IMR-90 (cell line): ENCODE measurements at regions not wholly inside any gene's neighbourhood (a gene's known extent, or its start where the extent isn't known, plus 50 kb on each side); places are given as distances from the start of the nearest gene placed in this dataset.

ENCODE experiments used
- ATAC-seq: fragments of 200-7000 bp; cut with Tn5 transposase; 2 replicates; pipeline ENCODE4 v1.9.1; 2020; ENCODE audit warnings: low read depth, mild to moderate bottlenecking, moderate library complexity
- BruUV-seq: library from RNA; stranded (reverse); fragments of 400-500 nt; replicated peaks from 2 replicates; lab custom pipeline; 2021; lab: Mats Ljungman, UMichigan
- CTCF ChIA-PET: fragments of 300-600 bp; formaldehyde crosslinking; extraction: SDS; loops from one replicate; lab custom pipeline; 2021; ENCODE audit warnings: antibody characterized with exemption; lab: Yijun Ruan, JAX
- POLR2A ChIA-PET: fragments of 300-600 bp; sonication (Branson Sonifier 250); formaldehyde crosslinking; loops from one replicate; lab custom pipeline; 2022; ENCODE audit warnings: antibody characterized with exemption; ENCODE audit not compliant: unreplicated experiment; lab: Charles Lee
- DNase-seq: peaks from one replicate; pipeline ENCODE4 v3.0.0; 2013
- H2AFZ ChIP-seq: replicated peaks from 2 replicates; pipeline ENCODE3; 2013; ENCODE audit warnings: low read length, mild to moderate bottlenecking; ENCODE audit not compliant: poor library complexity
- H2AK5ac ChIP-seq: 2 replicates; pipeline ENCODE4 v1.6.1; 2013; ENCODE audit warnings: low read depth, low read length, inconsistent platforms
- H2AK9ac ChIP-seq: replicated peaks from 2 replicates; pipeline ENCODE3; 2013; ENCODE audit warnings: mild to moderate bottlenecking, low read depth, low read length, moderate library complexity; ENCODE audit not compliant: poor library complexity
- H2BK120ac ChIP-seq: 2 replicates; pipeline ENCODE4 v1.6.1; 2013; ENCODE audit warnings: low read depth, low read length, inconsistent platforms
- H2BK15ac ChIP-seq: 3 replicates; pipeline ENCODE4 v1.6.1; 2013; ENCODE audit warnings: low read depth, low read length, inconsistent platforms
- H2BK20ac ChIP-seq: 2 replicates; pipeline ENCODE4 v1.6.1; 2013; ENCODE audit warnings: low read depth, mild to moderate bottlenecking, inconsistent platforms, low read length, moderate library complexity
- H2BK5ac ChIP-seq: 2 replicates; pipeline ENCODE4 v1.6.1; 2013; ENCODE audit warnings: mild to moderate bottlenecking, low read depth, low read length, inconsistent platforms; ENCODE audit not compliant: poor library complexity, severe bottlenecking
- H3K14ac ChIP-seq: replicated peaks from 2 replicates; pipeline ENCODE4 v1.6.1; 2013; ENCODE audit warnings: low read depth, low read length, inconsistent platforms
- H3K18ac ChIP-seq: 2 replicates; pipeline ENCODE4 v1.6.1; 2013; ENCODE audit warnings: low read depth, low read length, control low read depth
- H3K23ac ChIP-seq: 2 replicates; pipeline ENCODE4 v1.6.1; 2013; ENCODE audit warnings: low read depth, low read length, inconsistent platforms
- H3K27ac ChIP-seq: 2 replicates; pipeline ENCODE4 v1.5.1; 2013; ENCODE audit warnings: mild to moderate bottlenecking, control low read depth, low read length; ENCODE audit not compliant: insufficient read depth
- H3K27me3 ChIP-seq: 2 replicates; pipeline ENCODE4 v1.6.1; 2013; ENCODE audit warnings: low read length; ENCODE audit not compliant: control insufficient read depth, insufficient read depth
- H3K36me3 ChIP-seq: 2 replicates; pipeline ENCODE4 v1.6.1; 2013; ENCODE audit warnings: low read length, mixed read lengths; ENCODE audit not compliant: control insufficient read depth, insufficient read depth
- H3K4ac ChIP-seq: 2 replicates; pipeline ENCODE4 v1.6.1; 2013; ENCODE audit warnings: low read depth, low read length, inconsistent platforms
- H3K4me1 ChIP-seq: 2 replicates; pipeline ENCODE4 v1.6.1; 2013; ENCODE audit warnings: low read length, mixed read lengths; ENCODE audit not compliant: control insufficient read depth, insufficient read depth
- H3K4me2 ChIP-seq: 2 replicates; pipeline ENCODE4 v1.6.1; 2013; ENCODE audit warnings: low read depth, mild to moderate bottlenecking, control low read depth, low read length, moderate library complexity
- H3K4me3 ChIP-seq: 2 replicates; pipeline ENCODE4 v1.5.1; 2013; ENCODE audit warnings: low read depth, mild to moderate bottlenecking, control low read depth, low read length, moderate library complexity; ENCODE audit not compliant: insufficient read depth
- H3K56ac ChIP-seq: 2 replicates; pipeline ENCODE4 v1.6.1; 2013; ENCODE audit warnings: low read length, inconsistent platforms; ENCODE audit not compliant: insufficient read depth; ENCODE audit errors: extremely low read depth
- H3K79me1 ChIP-seq, 2 experiments: 2 replicates each; pipeline ENCODE4 v1.6.1; 2013; ENCODE audit warnings: low read length in 2 of 2, inconsistent platforms in 1 of 2, low read depth in 1 of 2
- H3K9ac ChIP-seq: 2 replicates; pipeline ENCODE4 v1.6.1; 2013; ENCODE audit warnings: low read depth, low read length, control low read depth
- H3K9me1 ChIP-seq: 2 replicates; pipeline ENCODE4 v1.6.1; 2013; ENCODE audit warnings: low read length, inconsistent platforms; ENCODE audit not compliant: insufficient read depth
- H3K9me3 ChIP-seq: 2 replicates; pipeline ENCODE4 v1.6.1; 2013; ENCODE audit warnings: low read length; ENCODE audit not compliant: control insufficient read depth, insufficient read depth
- H4K20me1 ChIP-seq: 2 replicates; pipeline ENCODE4 v1.6.1; 2013; ENCODE audit warnings: low read length, inconsistent platforms; ENCODE audit not compliant: insufficient read depth
- H4K5ac ChIP-seq: 2 replicates; pipeline ENCODE4 v1.6.1; 2013; ENCODE audit warnings: mild to moderate bottlenecking, low read depth, low read length, control low read depth
- H4K8ac ChIP-seq, 2 experiments: 2 replicates each; pipeline ENCODE4 v1.6.1; 2013; ENCODE audit warnings: low read depth in 2 of 2, low read length in 2 of 2, control low read depth in 1 of 2, inconsistent platforms in 1 of 2
- H4K91ac ChIP-seq: 2 replicates; pipeline ENCODE4 v1.6.1; 2013; ENCODE audit warnings: low read depth, low read length, inconsistent platforms; ENCODE audit not compliant: insufficient read depth
- BHLHE40 ChIP-seq: fragments of 150-350 bp; IDR thresholded peaks from 2 replicates; pipeline ENCODE4 v1.6.1; 2016; ENCODE audit warnings: mild to moderate bottlenecking, low read depth, low read length
- CEBPB ChIP-seq: IDR thresholded peaks from 2 replicates; pipeline ENCODE4 v1.6.1; 2012; ENCODE audit warnings: low read depth, low read length, improper control_type of control experiment
- CHD1 ChIP-seq: IDR thresholded peaks from 2 replicates; pipeline ENCODE4 v1.6.1; 2012; ENCODE audit warnings: low read depth, low read length, improper control_type of control experiment
- ELK1 ChIP-seq: fragments of 150-350 bp; IDR thresholded peaks from 2 replicates; pipeline ENCODE4 v1.6.1; 2016; ENCODE audit warnings: low read depth, mild to moderate bottlenecking, low read length, moderate library complexity, borderline replicate concordance
- MAFK ChIP-seq: IDR thresholded peaks from 2 replicates; pipeline ENCODE4 v1.6.1; 2012; ENCODE audit warnings: low read depth, low read length, improper control_type of control experiment
- MAZ ChIP-seq: IDR thresholded peaks from 2 replicates; pipeline ENCODE4 v1.6.1; 2012; ENCODE audit warnings: low read depth, mild to moderate bottlenecking, low read length, improper control_type of control experiment, moderate library complexity, borderline replicate concordance
- MXI1 ChIP-seq: IDR thresholded peaks from 2 replicates; pipeline ENCODE4 v1.6.1; 2012; ENCODE audit warnings: low read depth, mild to moderate bottlenecking, low read length, moderate library complexity, borderline replicate concordance
- NFE2L2 ChIP-seq: fragments of 150-350 bp; IDR thresholded peaks from 2 replicates; pipeline ENCODE4 v1.6.1; 2016; ENCODE audit warnings: low read depth, mild to moderate bottlenecking, low read length
- RAD21 ChIP-seq: IDR thresholded peaks from 2 replicates; pipeline ENCODE4 v1.6.1; 2012; ENCODE audit warnings: low read length, improper control_type of control experiment
- RFX5 ChIP-seq: IDR thresholded peaks from 2 replicates; pipeline ENCODE4 v1.8.0; 2012; ENCODE audit warnings: low read depth, mild to moderate bottlenecking, low read length, moderate library complexity
- SMC3 ChIP-seq: fragments of 150-350 bp; IDR thresholded peaks from 2 replicates; pipeline ENCODE4 v1.6.1; 2016; ENCODE audit warnings: low read depth, mild to moderate bottlenecking, antibody characterized with exemption, low read length, moderate library complexity
- USF2 ChIP-seq: fragments of 150-350 bp; IDR thresholded peaks from 2 replicates; pipeline ENCODE4 v1.6.1; 2017; ENCODE audit warnings: mild to moderate bottlenecking, antibody characterized with exemption, low read length, low read depth
- WGBS, 2 experiments: methylation state at CpG; one replicate each; pipeline versions ENCODE4 v1.1.5 to v1.1.7; 2013; ENCODE audit warnings: missing lambda C conversion rate in 2 of 2; ENCODE audit not compliant: insufficient read length in 1 of 2; ENCODE audit errors: extremely low coverage in 2 of 2; 5-methylcytosine and 5-hydroxymethylcytosine counted together
- dilution Hi-C: fragments of 300-500 bp; cut with HindIII; formaldehyde crosslinking; loops from one replicate; pipeline ENCODE4 v1.14.3; 2018; ENCODE audit warnings: low sequenced_read_pairs; ENCODE audit not compliant: unreplicated experiment
- in situ Hi-C: fragments of 300-500 bp; cut with MboI; formaldehyde crosslinking; loops from 3 replicates; pipeline ENCODE4 v1.14.3; 2019; ENCODE audit warnings: low sequenced_read_pairs, inconsistent platforms, mixed read lengths
- intact Hi-C: fragments of 100-400 bp; cut with micrococcal nuclease; formaldehyde crosslinking; loops from 2 replicates; pipeline ENCODE4 v1.10.0; 2022

GRCh38 chr5:92734211-92734940 lies 846.6 kb downstream of the NR2F1-AS1 start:
- no peak overlapping the region for H2AFZ ChIP-seq
- H3K27ac ChIP-seq, result no peak overlapping the region
- no peak overlapping the region for H2BK5ac ChIP-seq
- H2AK9ac ChIP-seq, result no peak overlapping the region
- H4K91ac ChIP-seq, result no peak overlapping the region
- ATAC-seq (no peak), DNase-seq (no peak)
- no peak overlapping the region for H3K9ac ChIP-seq
- H2BK15ac ChIP-seq, result no peak overlapping the region
- TF ChIP-seq RAD21, result no peak
- TF ChIP-seq RFX5, result no peak
- no peak for TF ChIP-seq NFE2L2
- TF ChIP-seq BHLHE40, result no peak
- no peak for TF ChIP-seq SMC3
- no peak for TF ChIP-seq MXI1
- no peak for TF ChIP-seq MAFK
- TF ChIP-seq MAZ, result no peak
- no peak for TF ChIP-seq CHD1
- TF ChIP-seq ELK1, result no peak
- no peak for TF ChIP-seq CEBPB
- TF ChIP-seq USF2, result no peak
- H3K18ac ChIP-seq, result no peak overlapping the region
- in situ Hi-C loops (no loop called here), intact Hi-C loops (no loop called here), dilution Hi-C loops (no loop called here)
- CTCF ChIA-PET, result interaction anchor here (1.2 kb wide), 1 partner anchor 8 kb away, joined by 3 read pairs; no protein-coding TSS in a partner anchor
- no peak overlapping the region for H3K56ac ChIP-seq
- H3K36me3 ChIP-seq, result no peaks in the 10 kb centered on the region
- no peak overlapping the region for H2BK20ac ChIP-seq
- no peaks in the 10 kb centered on the region for H3K9me3 ChIP-seq
- no CpG with 5 or more reads among the region's 2 CpGs for WGBS, 2 experiments
- H3K27me3 ChIP-seq, result no peaks in the 10 kb centered on the region
- H3K23ac ChIP-seq, result no peak overlapping the region
- H4K8ac ChIP-seq, result no peak overlapping the region
- H2BK120ac ChIP-seq, result no peak overlapping the region
- H3K4ac ChIP-seq, result no peak overlapping the region
- POLR2A ChIA-PET, result no interaction called here
- H4K20me1 ChIP-seq, result no peaks in the 10 kb centered on the region
- no peak overlapping the region for H3K4me2 ChIP-seq
- no TSS peak for BruUV-seq
- H3K79me1 ChIP-seq, result no peaks in the 10 kb centered on the region
- H3K4me3 ChIP-seq, result no peak overlapping the region
- H2AK5ac ChIP-seq, result no peak overlapping the region
- H3K4me1 ChIP-seq, result no peaks in the 10 kb centered on the region
- H4K5ac ChIP-seq, result no peak overlapping the region
- H3K14ac ChIP-seq, result no peak overlapping the region
- H3K9me1 ChIP-seq, result no peaks in the 10 kb centered on the region
